ENCODE measurements at regions not wholly inside any gene's neighbourhood (a gene's known extent, or its start where the extent isn't known, plus 50 kb on each side); places are given as distances from the start of the nearest gene placed in this dataset.

GRCh38 chr6:99130897-99131873 is 183.4 kb upstream of the FBXL4 start:
- no peaks in the 10 kb centered on the region; the same call in 1 of the 2 replicates for H3K4me1 ChIP-seq
- H3K4me3 Mint-ChIP-seq (ENCODE audit: unreplicated experiment) = no peak overlapping the region
- no peak for TF ChIP-seq CTCF (IDR thresholded peaks at IDR 0.05; ENCODE audit: insufficient read depth in 1 of 2, low read depth in 1 of 2, low read length in 1 of 2, severe bottlenecking in 1 of 2, unreplicated experiment in 1 of 2)
- no peak for DNase-seq
- H3K9me3 Mint-ChIP-seq (ENCODE audit: unreplicated experiment) = no peaks in the 10 kb centered on the region
- H3K4me1 Mint-ChIP-seq (ENCODE audit: low read depth, unreplicated experiment) = no peaks in the 10 kb centered on the region
- no peak overlapping the region for H3K27ac Mint-ChIP-seq (ENCODE audit: unreplicated experiment)
- H3K27me3 ChIP-seq (replicated peaks; ENCODE audit: control insufficient read depth, insufficient read depth, low read length) = no peaks in the 10 kb centered on the region
- CTCF ChIA-PET = no interaction called here
- BruUV-seq (replicated peaks) = no TSS peak
- no peaks in the 10 kb centered on the region for H3K36me3 Mint-ChIP-seq (ENCODE audit: insufficient read depth, unreplicated experiment)
- POLR2A ChIA-PET = no interaction called here
- H3K4me3 ChIP-seq (ENCODE audit: low read depth, low read length) = no peak overlapping the region
- intact Hi-C loops (cut with micrococcal nuclease; ENCODE audit: unreplicated experiment) = no loop called here
- peaks cover 6% of the 10 kb centered on the region for H3K27me3 Mint-ChIP-seq (ENCODE audit: insufficient read depth, unreplicated experiment)
- no peaks in the 10 kb centered on the region for H3K9me3 ChIP-seq
- H3K36me3 ChIP-seq (ENCODE audit: control insufficient read depth, insufficient read depth, low read length) = no peaks in the 10 kb centered on the region

GRCh38 chr6:99129835-99130234 is 182.1 kb upstream of the FBXL4 start:
- H3K4me3 Mint-ChIP-seq (ENCODE audit: unreplicated experiment) = no peak overlapping the region
- no TSS peak for BruUV-seq (replicated peaks)
- no peak overlapping the region for H3K4me3 ChIP-seq (ENCODE audit: low read depth, low read length)
- POLR2A ChIA-PET = no interaction called here
- intact Hi-C loops (cut with micrococcal nuclease; ENCODE audit: unreplicated experiment) = no loop called here
- no peaks in the 10 kb centered on the region for H3K36me3 ChIP-seq (ENCODE audit: control insufficient read depth, insufficient read depth, low read length)
- no peak for TF ChIP-seq CTCF (IDR thresholded peaks at IDR 0.05; ENCODE audit: insufficient read depth in 1 of 2, low read depth in 1 of 2, low read length in 1 of 2, severe bottlenecking in 1 of 2, unreplicated experiment in 1 of 2)
- peaks cover 6% of the 10 kb centered on the region for H3K27me3 Mint-ChIP-seq (ENCODE audit: insufficient read depth, unreplicated experiment)
- no peaks in the 10 kb centered on the region for H3K4me1 Mint-ChIP-seq (ENCODE audit: low read depth, unreplicated experiment)
- no peaks in the 10 kb centered on the region for H3K27me3 ChIP-seq (replicated peaks; ENCODE audit: control insufficient read depth, insufficient read depth, low read length)
- CTCF ChIA-PET = no interaction called here
- H3K9me3 ChIP-seq = no peaks in the 10 kb centered on the region
- H3K27ac Mint-ChIP-seq (ENCODE audit: unreplicated experiment) = no peak overlapping the region
- H3K4me1 ChIP-seq = no peaks in the 10 kb centered on the region
- DNase-seq = no peak
- no peaks in the 10 kb centered on the region for H3K36me3 Mint-ChIP-seq (ENCODE audit: insufficient read depth, unreplicated experiment)
- H3K9me3 Mint-ChIP-seq (ENCODE audit: unreplicated experiment) = no peaks in the 10 kb centered on the region

- no peak overlapping the region for H3K27ac Mint-ChIP-seq (ENCODE audit: unreplicated experiment)
- no peak for DNase-seq
- Histone ChIP-seq H3K9me3 (no peaks in the 10 kb centered on the region), H3K4me3 (ENCODE audit: low read depth, low read length) (no peak overlapping the region), H3K27me3 (replicated peaks; ENCODE audit: control insufficient read depth, insufficient read depth, low read length) (no peaks in the 10 kb centered on the region), H3K4me1 (no peaks in the 10 kb centered on the region), H3K36me3 (ENCODE audit: control insufficient read depth, insufficient read depth, low read length) (no peaks in the 10 kb centered on the region)
- no peak for TF ChIP-seq CTCF (IDR thresholded peaks at IDR 0.05; ENCODE audit: insufficient read depth in 1 of 2, low read depth in 1 of 2, low read length in 1 of 2, severe bottlenecking in 1 of 2, unreplicated experiment in 1 of 2)
- no peaks in the 10 kb centered on the region for H3K36me3 Mint-ChIP-seq (ENCODE audit: insufficient read depth, unreplicated experiment)
- H3K9me3 Mint-ChIP-seq (ENCODE audit: unreplicated experiment) = no peaks in the 10 kb centered on the region
- BruUV-seq (replicated peaks) = no TSS peak
- H3K4me1 Mint-ChIP-seq (ENCODE audit: low read depth, unreplicated experiment) = no peaks in the 10 kb centered on the region
- intact Hi-C loops (cut with micrococcal nuclease; ENCODE audit: unreplicated experiment) = no loop called here
- ChIA-PET CTCF (no interaction called here), POLR2A (no interaction called here)
- no peak overlapping the region for H3K4me3 Mint-ChIP-seq (ENCODE audit: unreplicated experiment)
- peaks cover 7% of the 10 kb centered on the region for H3K27me3 Mint-ChIP-seq (ENCODE audit: insufficient read depth, unreplicated experiment)
Measured at GRCh38 chr6:99121748-99122147, 174.0 kb upstream of the FBXL4 start.
